ENCODE measurements at regions not wholly inside any gene's neighbourhood (a gene's known extent, or its start where the extent isn't known, plus 50 kb on each side); places are given as distances from the start of the nearest gene placed in this dataset.

DNA sequence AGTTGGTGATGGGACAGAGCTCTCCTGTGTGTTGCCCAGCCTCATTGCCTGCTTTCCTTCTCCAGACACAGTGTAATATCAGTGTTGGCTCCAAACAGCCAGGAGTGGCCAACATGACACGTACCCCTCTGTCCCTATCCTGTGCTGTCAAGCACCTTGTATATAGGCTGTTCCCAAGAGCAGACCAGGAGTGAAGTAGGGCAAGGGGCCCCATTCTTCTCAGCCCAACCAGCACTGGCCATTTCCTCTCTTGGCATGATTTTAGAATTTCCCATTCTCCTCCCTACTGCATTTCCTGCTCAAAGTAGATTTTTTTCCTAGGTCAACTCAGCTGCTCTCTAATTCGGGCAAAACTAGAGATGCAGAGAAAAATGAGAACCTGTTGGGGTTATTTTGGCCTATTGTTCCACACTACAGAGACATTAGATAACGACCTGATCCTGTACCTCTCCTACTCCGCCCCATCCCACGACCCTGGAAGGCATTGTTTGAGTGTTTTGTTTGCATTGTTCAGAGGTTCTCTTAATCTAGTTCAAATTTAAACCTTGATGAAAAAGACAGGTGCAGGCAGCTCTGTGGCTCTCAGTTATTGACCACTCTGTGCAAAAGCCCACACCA lies 95.6 kb downstream of the RASSF10 start:
- H3K27me3 ChIP-seq (ENCODE audit: insufficient read depth, poor library complexity, severe bottlenecking) = no peaks in the 10 kb centered on the region
- DNase-seq (ENCODE audit: low read depth in 1 of 2, low spot score in 1 of 2) = no peak
- H3K4me3 ChIP-seq (replicated peaks; ENCODE audit: insufficient read depth, low read length) = no peak overlapping the region
- TF ChIP-seq SPI1 (IDR thresholded peaks at IDR 0.05; ENCODE audit: borderline replicate concordance, low read depth) = no peak
- TF ChIP-seq, protein P1, sequence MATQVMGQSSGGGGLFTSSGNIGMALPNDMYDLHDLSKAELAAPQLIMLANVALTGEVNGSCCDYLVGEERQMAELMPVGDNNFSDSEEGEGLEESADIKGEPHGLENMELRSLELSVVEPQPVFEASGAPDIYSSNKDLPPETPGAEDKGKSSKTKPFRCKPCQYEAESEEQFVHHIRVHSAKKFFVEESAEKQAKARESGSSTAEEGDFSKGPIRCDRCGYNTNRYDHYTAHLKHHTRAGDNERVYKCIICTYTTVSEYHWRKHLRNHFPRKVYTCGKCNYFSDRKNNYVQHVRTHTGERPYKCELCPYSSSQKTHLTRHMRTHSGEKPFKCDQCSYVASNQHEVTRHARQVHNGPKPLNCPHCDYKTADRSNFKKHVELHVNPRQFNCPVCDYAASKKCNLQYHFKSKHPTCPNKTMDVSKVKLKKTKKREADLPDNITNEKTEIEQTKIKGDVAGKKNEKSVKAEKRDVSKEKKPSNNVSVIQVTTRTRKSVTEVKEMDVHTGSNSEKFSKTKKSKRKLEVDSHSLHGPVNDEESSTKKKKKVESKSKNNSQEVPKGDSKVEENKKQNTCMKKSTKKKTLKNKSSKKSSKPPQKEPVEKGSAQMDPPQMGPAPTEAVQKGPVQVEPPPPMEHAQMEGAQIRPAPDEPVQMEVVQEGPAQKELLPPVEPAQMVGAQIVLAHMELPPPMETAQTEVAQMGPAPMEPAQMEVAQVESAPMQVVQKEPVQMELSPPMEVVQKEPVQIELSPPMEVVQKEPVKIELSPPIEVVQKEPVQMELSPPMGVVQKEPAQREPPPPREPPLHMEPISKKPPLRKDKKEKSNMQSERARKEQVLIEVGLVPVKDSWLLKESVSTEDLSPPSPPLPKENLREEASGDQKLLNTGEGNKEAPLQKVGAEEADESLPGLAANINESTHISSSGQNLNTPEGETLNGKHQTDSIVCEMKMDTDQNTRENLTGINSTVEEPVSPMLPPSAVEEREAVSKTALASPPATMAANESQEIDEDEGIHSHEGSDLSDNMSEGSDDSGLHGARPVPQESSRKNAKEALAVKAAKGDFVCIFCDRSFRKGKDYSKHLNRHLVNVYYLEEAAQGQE (IDR thresholded peaks at IDR 0.05; ENCODE audit: insufficient replicate concordance, low read depth) = no peak
- TF ChIP-seq POLR2AphosphoS5 (IDR thresholded peaks at IDR 0.05; ENCODE audit: low read depth) = no peak
- TF ChIP-seq, protein P2, sequence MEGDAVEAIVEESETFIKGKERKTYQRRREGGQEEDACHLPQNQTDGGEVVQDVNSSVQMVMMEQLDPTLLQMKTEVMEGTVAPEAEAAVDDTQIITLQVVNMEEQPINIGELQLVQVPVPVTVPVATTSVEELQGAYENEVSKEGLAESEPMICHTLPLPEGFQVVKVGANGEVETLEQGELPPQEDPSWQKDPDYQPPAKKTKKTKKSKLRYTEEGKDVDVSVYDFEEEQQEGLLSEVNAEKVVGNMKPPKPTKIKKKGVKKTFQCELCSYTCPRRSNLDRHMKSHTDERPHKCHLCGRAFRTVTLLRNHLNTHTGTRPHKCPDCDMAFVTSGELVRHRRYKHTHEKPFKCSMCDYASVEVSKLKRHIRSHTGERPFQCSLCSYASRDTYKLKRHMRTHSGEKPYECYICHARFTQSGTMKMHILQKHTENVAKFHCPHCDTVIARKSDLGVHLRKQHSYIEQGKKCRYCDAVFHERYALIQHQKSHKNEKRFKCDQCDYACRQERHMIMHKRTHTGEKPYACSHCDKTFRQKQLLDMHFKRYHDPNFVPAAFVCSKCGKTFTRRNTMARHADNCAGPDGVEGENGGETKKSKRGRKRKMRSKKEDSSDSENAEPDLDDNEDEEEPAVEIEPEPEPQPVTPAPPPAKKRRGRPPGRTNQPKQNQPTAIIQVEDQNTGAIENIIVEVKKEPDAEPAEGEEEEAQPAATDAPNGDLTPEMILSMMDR (IDR thresholded peaks at IDR 0.05; ENCODE audit: insufficient read depth, low read length) = no peak
- no peak for TF ChIP-seq GABPA (IDR thresholded peaks at IDR 0.05; ENCODE audit: low read depth)
- H3K27ac ChIP-seq (replicated peaks) = no peak overlapping the region

DNA sequence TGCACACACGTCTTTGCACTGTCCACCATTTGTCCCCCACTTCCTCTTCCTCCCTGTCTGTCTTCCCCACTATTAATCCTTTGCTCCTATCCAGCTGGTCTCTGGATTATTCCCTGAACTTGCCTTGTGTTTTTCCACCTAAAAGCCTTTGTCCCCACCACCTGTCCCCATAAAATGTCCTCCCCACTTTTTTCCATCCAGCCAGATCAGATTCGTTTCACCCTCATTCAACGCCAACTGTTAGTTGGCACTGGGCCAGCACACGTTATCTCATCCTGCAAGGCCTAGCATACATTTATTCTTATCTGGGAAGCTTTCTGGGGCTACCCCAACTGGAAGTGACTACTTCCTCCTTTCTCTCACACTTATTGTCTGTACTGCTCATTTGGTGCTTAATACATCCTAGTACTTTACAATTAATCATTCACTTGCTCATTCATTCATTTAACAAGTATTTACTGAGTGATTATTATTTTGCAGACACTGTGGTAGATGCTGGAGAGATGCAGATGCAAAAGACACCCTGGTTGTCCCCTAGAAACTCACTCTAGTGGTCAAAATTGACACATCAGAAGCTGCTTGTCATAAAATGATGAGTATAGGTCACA lies 96.2 kb downstream of the RASSF10 start:
- Histone ChIP-seq H3K27me3 (ENCODE audit: insufficient read depth, poor library complexity, severe bottlenecking) (no peaks in the 10 kb centered on the region), H3K4me3 (replicated peaks; ENCODE audit: insufficient read depth, low read length) (no peak overlapping the region), H3K27ac (replicated peaks) (no peak overlapping the region)
- DNase-seq (ENCODE audit: low read depth in 1 of 2, low spot score in 1 of 2) = peak in 1 of 2 experiments; percentile 47
- TF ChIP-seq, protein P1 (IDR thresholded peaks at IDR 0.05; ENCODE audit: insufficient replicate concordance, low read depth) = no peak
- TF ChIP-seq SPI1 (IDR thresholded peaks at IDR 0.05; ENCODE audit: borderline replicate concordance, low read depth) (peak; percentile 24; the same call in 1 of the 2 replicates), POLR2AphosphoS5 (IDR thresholded peaks at IDR 0.05; ENCODE audit: low read depth) (peak; percentile 41; the same call in 1 of the 2 replicates), GABPA (IDR thresholded peaks at IDR 0.05; ENCODE audit: low read depth) (no peak)
- TF ChIP-seq, protein P2 (IDR thresholded peaks at IDR 0.05; ENCODE audit: insufficient read depth, low read length) = no peak

DNA sequence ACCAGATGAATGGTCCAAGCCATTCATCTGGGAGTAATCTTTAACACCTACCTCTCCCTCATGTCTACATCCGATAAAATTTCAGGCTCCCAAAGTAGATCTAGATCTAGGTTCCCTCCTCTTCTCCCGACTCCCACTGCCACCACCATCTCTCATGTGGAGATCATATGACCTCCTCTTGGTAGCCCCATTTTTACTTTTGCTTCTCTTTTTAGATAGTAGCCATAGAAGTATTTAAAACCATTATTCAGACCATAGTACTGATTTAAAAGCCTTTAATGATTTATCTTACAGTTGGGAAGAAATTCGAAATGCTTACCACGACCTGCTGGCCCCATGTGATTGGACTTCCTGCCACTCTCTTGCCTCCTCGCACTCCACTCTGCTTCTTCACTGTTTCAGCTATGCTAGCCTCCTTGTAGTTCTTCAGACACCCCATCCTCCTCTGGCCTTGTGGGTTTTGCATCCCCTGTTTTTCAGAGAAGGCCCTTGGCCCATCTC lies 98.5 kb downstream of the RASSF10 start:
- H3K27ac ChIP-seq (replicated peaks) = no peak overlapping the region
- no peak overlapping the region for H3K4me3 ChIP-seq (replicated peaks; ENCODE audit: insufficient read depth, low read length)
- no peak for DNase-seq (ENCODE audit: low read depth in 1 of 2, low spot score in 1 of 2)
- TF ChIP-seq, protein P2 (IDR thresholded peaks at IDR 0.05; ENCODE audit: insufficient read depth, low read length) = no peak
- TF ChIP-seq POLR2AphosphoS5 (IDR thresholded peaks at IDR 0.05; ENCODE audit: low read depth) (no peak), SPI1 (IDR thresholded peaks at IDR 0.05; ENCODE audit: borderline replicate concordance, low read depth) (no peak), GABPA (IDR thresholded peaks at IDR 0.05; ENCODE audit: low read depth) (no peak)
- TF ChIP-seq, protein P1 (IDR thresholded peaks at IDR 0.05; ENCODE audit: insufficient replicate concordance, low read depth) = no peak
- no peaks in the 10 kb centered on the region for H3K27me3 ChIP-seq (ENCODE audit: insufficient read depth, poor library complexity, severe bottlenecking)

Data from HL-60 (cell line).